Hippocampal formation (tissue), 2 donors: ENCODE measurements at regions not wholly inside any gene's neighbourhood (a gene's known extent, or its start where the extent isn't known, plus 50 kb on each side); places are given as distances from the start of the nearest gene placed in this dataset.
"Not testable (repeated sequence)": the region's sequence is repeated elsewhere in the genome, so short reads cannot be mapped to it uniquely, and the experiment has no call there.

Source experiments
- DNase-seq, 2 donors: peaks; one replicate each; lab custom pipeline; 2025; lab: John Stamatoyannopoulos, UW

GRCh38 chr4:72677886-72678285, 108.9 kb upstream of the ADAMTS3 start:
- no peak for DNase-seq

- DNase-seq: no peak
These were observed 108.2 kb upstream of the ADAMTS3 start for GRCh38 chr4:72677265-72677664.

GRCh38 chr4:72671980-72672379, 103.0 kb upstream of the ADAMTS3 start:
- no peak for DNase-seq

- DNase-seq: no peak
These were observed 101.5 kb upstream of the ADAMTS3 start for GRCh38 chr4:72670521-72670920.

GRCh38 chr4:72666910-72667309, 97.9 kb upstream of the ADAMTS3 start:
- no peak for DNase-seq

GRCh38 chr4:72665171-72665968, 96.3 kb upstream of the ADAMTS3 start:
- DNase-seq: no peak

GRCh38 chr4:72663828-72664227, 94.8 kb upstream of the ADAMTS3 start:
- no peak for DNase-seq

- DNase-seq: no peak
These were observed 92.8 kb upstream of the ADAMTS3 start for GRCh38 chr4:72661830-72662229.

GRCh38 chr4:72641611-72642010, 72.6 kb upstream of the ADAMTS3 start:
- DNase-seq: no peak

- not testable (repeated sequence) for DNase-seq
These were observed 67.8 kb upstream of the ADAMTS3 start for GRCh38 chr4:72636866-72637265.

- not testable (repeated sequence) for DNase-seq
These were observed 66.9 kb upstream of the ADAMTS3 start for GRCh38 chr4:72635931-72636330.

- DNase-seq: not testable (repeated sequence)
These were observed 63.2 kb upstream of the ADAMTS3 start for GRCh38 chr4:72632253-72632652.

- peak in 1 of 2 donors; percentile 1 for DNase-seq
These were observed 62.3 kb upstream of the ADAMTS3 start for GRCh38 chr4:72631296-72631695.

GRCh38 chr4:72629540-72629939, 60.5 kb upstream of the ADAMTS3 start:
- no peak for DNase-seq

- no peak for DNase-seq
These were observed 58.7 kb upstream of the ADAMTS3 start for GRCh38 chr4:72627723-72628122.
